AML-193 (cell line): ENCODE measurements at regions not wholly inside any gene's neighbourhood (a gene's known extent, or its start where the extent isn't known, plus 50 kb on each side); places are given as distances from the start of the nearest gene placed in this dataset.

Source experiments
- DNase-seq, 2 experiments: peaks; one replicate each; lab custom pipeline; 2025; lab: John Stamatoyannopoulos, UW

- DNase-seq, result no peak
Observed at GRCh38 chr10:27451054-27451453, 53.0 kb upstream of the RAB18 start.

GRCh38 chr10:27450225-27450624 lies 53.9 kb upstream of the RAB18 start:
- DNase-seq, result peak in 1 of 2 experiments; percentile 13

DNA sequence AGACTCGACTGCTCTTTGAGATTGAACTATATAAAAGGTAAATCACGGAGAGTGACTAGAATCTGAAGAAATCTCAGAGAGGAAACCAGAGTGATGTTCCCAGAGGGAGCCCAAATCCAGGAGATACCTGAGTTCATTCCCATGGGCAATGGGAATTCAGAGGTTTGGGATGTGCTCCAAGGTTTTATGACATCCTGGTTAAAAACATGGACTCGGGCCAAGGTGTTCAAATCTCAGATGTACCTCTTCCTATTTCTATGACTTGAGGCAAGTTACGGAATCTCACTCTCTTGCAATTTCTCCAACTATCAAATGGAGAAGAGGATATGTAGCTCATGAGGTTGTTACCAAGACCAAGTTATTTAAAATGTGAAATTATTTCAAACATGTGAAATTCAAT lies 54.5 kb upstream of the RAB18 start:
- DNase-seq, result no peak

GRCh38 chr10:27448921-27449320 lies 55.2 kb upstream of the RAB18 start:
- peak; percentile 62 to 72 for DNase-seq

DNA sequence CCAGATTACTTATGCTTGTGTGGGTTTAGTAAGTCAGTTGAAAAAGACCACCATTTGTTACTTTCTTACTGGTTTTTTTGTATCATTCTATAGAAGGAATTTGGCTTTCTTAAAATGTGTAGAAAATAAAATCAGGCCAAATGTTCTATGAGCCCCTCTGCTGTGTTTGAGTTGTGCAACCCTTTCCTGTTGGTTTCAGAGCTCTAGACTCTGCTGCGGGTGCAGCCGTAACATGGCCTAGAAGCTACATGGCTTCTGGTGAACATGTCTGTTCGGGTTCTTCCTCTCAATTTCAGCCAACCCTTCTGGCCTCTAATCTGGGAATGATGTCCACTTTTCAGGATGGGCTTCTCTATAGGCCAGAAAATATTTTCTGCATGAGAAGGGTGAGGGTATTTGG lies 56.6 kb upstream of the RAB18 start:
- peak; percentile 55 to 62 for DNase-seq

DNA sequence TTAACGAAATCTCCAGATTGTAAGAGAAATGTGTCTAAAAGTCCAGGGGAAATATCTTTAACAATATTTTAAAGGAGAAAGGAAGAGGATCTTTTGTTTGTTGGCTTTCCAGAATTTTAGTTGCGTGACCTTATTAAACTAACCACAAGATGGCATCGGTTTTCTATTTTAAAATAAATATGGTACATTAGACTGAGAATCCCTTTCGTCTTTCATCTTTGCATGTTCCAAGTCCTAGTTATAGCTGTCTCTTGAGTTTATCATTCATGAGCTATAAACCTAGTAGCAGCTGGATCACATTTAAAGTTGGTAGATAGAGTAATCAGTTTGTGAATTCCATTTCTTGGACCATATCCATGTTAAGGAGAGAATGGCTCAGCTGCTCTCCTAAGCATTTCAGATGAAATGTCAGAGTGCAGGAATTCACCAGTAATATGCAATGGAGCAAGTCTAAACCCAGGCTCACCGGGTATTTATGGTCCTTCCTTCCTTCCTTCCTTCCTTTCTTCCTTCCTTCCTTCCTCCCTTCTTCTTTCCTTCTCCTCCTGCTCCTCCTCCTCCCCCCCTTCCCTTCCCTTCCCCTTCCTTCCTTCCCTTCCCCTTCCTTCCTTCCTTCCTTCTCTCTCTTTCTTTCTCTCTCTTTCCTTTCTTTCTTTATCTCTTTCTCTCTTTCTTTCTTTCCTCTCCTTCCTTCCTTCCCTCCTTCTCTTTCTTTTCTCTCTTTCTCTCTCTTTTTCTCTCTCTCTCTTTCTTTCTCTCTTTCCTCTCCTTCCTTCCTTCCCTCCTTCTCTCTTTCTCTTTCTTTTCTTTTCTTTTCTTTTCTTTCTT lies 57.8 kb upstream of the RAB18 start:
- peak; percentile 68 to 77 for DNase-seq

GRCh38 chr10:27445070-27445469 lies 59.0 kb upstream of the RAB18 start:
- DNase-seq, result no peak

DNA sequence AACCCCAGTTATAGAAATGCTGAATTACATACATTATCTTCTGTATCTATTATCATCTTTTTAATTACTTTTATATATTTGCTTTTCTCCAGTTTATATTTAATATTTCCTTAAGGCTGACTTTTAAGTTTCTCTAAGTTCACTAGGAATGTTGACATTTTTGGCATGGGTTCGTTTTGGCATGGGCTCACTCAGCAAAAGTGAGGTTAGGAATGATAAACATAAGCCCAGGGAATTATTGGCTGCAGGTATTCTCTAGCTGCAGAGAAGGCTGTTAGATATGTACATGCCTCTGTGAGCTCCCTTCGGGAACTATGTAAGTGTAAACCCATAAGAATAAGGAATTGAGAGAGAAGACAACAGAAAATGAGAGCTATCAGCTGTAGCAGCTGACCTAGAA lies 63.6 kb upstream of the RAB18 start:
- DNase-seq, result no peak

DNA sequence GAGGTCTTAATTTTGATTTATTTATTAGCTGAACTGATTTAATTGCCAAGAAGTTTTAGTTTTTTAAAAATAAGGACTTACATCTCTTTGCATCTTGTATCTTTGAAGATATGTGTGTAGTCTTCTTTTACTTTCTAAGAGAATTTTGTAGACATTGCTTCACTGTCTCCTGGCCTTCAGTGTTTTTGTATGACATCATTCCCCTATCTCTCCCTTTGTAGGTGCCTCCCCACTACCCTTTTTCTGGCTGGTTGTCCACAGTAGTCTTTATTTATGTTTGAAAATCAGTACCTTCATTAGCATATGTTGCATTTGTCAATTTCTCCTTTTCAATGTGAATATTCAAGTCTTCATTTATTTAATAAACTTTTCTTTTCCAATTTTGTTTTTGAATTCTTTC lies 64.1 kb upstream of the RAB18 start:
- no peak for DNase-seq

DNA sequence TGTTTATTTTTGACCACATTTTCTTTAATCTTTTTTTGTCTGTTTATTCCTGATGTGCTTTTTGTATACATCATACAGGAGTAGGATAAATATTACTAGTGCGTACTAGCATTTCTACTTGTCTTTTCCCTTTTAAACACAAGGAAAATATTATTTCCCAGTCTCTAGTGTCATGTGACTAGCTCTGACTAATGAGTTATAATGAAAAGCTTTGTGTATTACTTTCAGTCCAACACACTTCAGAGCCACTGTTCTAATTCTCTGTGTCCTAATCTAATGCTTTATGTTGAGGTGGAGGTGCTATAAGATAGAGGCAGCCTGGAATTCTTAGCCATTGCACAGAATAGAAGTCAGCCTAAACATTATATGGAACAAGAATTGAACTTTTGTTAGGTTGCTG lies 65.0 kb upstream of the RAB18 start:
- no peak for DNase-seq

DNA sequence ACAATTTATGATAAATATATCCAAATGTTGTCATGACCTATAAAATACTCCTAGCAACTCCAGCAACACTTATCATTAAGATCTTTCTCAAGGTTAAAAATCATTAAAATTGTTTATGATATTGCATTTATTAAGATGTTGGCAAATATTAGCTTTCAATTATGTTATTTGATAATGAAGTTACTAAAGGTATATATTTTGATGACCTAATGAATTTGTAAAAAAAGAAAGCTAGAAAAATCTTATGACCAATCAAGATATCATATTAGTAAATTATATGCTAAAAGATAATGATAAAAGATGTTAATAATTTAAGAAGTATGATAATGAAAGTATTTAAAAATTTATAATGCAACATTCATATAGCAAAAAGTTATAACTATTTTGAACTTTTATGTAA lies 66.3 kb upstream of the RAB18 start:
- DNase-seq, result no peak

DNA sequence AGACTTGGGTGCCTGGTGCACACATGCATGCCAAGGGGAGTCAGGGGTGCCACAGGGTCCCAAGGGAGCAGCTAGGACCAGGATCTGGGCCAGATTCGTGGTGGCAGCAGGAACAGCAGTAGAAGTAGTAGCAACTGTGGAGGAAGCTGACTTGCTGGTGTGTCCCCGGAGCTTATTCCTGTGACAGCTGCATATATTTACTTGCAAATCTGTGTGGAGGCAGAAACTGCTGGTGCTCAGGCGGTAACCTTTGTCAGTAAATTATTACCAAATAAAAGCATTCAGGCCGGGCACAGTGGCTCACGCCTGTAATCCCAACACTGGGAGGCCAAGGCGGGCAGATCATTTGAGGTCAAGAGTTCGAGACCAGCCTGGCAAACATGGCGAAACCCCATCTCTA lies 67.4 kb upstream of the RAB18 start:
- DNase-seq, result no peak

- DNase-seq, result no peak
Observed at GRCh38 chr10:27433976-27434375, 70.1 kb upstream of the RAB18 start.

DNA sequence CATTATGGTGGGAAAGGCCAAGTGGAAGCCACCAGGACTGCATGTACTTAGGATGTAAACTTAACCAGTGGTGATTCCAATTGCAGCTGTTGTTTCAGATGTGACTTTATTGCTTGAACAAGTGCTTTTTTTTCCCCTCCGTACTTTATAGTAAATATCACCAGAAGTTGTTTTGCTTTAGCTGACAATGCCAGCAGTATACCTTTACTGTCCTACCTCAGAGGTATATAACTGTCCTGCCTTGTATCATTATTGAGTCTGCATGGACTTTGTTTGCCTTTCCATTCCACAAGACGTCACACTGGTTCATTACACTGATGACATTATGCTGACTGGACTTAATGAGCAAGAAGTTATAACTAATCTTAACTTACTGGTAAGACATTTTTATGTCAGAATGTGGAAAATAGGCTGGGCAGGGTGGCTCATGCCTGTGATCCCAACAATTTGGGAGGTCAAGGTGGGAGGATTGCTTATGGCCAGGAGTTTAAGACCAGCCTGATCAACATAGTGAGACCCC lies 77.1 kb upstream of the RAB18 start:
- no peak for DNase-seq

DNA sequence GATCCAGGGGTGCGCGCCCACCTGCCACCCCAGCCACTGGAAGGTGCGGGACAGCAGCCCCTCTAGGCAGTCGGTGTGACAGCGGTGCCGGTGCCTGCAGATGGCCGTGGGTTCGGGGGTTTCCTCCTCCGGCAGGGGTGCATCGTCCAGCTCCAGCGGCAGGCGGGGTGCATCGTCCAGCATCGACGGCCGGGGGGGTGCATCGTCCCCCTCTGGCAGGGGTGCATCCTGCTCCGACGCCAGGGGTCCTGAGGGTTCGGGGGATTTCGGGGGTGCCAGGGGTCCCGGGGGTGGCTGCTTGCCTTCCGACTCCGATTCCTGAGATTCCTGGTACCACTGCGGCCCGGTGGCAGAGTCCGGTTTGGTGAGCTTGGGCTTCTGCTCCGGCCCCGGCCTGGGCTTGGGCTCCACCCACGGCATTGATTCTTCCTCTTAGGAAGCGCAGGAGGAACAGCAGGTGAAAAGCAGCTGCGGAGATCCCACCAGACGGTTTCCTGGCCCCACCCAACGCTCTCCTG lies 90.2 kb upstream of the RAB18 start:
- no peak for DNase-seq

DNA sequence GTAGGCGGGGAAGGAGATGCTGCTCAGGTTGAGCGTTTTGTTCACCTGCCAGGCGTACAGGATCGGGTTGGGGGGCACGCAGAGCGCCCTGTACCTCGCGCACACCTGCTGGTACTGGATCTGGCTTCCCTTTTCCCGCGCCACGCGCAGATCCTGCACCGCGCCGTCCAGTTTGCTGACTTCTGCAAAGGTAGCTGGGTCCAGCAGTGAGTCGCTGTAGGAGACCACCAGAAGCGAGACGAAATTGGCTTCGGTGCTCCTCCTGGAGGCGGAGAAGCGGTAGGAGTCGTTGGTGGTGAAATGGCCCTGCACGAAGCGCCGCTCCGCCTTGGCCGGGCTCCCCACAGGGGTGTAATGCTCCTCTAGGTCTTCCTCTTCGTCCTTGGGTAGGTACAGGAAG lies 90.7 kb upstream of the RAB18 start:
- DNase-seq, result no peak

DNA sequence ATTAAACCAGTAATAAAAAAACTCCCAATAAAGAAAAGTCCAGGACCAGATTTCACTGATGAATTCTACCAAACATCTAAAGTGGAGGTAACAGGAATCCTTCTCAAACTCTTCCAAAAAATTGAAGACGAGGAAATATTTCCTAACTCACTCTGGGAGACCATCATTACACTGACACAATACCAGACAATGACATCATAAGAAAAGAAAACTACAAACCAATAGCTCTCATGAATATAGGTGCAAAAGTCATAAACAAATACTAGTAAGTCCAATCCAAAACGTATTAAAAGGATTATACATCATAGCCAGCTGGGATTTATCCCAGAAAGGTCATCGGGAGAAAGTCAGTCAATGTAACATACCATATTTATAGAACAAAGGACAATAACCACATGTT lies 94.0 kb upstream of the RAB18 start:
- DNase-seq, result no peak

GRCh38 chr10:27407271-27407670 lies 96.8 kb upstream of the RAB18 start:
- no peak for DNase-seq

DNA sequence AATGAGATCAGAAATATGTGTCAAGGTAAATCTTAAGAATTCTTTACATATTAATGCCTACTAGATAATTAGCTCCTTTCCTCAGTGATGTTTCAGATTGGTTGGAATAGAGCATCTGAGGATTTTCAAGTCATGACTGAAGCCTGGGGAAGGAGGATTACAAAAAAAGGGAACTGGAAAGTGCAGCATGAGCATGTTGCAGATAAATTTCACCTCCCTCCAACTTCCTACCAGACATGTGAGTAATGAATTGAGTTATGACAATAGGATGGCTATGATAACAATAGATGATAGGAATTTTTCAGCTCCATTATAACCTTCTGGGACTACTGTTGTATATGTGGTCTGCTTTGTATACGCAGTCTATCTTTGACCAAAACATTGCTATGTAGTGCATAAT lies 104.2 kb upstream of the RAB18 start:
- no peak for DNase-seq

- DNase-seq, result no peak
Observed at GRCh38 chr10:27393961-27394360, 110.1 kb upstream of the RAB18 start.

GRCh38 chr10:27392606-27393005 lies 111.5 kb upstream of the RAB18 start:
- no peak for DNase-seq

GRCh38 chr10:27391916-27392315 lies 112.2 kb upstream of the RAB18 start:
- no peak for DNase-seq

DNA sequence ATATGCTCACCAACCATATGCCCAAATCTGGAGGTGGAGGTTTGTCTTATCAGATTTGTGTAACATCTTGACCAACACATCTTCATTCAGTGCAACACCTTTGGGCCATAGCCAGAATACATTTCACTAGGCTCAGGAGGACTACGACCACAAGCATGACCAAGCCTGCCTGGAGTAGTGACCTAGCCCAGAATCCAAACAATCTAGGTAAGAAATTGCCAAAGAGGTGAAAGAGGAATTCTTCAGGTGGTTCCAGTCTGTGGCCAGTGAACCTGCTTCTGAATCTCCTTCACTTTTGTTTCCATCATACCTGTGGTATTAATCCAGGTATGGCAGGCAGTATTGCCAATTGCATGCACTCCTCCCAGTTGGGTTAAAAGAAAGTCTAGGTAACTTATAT lies 112.8 kb upstream of the RAB18 start:
- no peak for DNase-seq

DNA sequence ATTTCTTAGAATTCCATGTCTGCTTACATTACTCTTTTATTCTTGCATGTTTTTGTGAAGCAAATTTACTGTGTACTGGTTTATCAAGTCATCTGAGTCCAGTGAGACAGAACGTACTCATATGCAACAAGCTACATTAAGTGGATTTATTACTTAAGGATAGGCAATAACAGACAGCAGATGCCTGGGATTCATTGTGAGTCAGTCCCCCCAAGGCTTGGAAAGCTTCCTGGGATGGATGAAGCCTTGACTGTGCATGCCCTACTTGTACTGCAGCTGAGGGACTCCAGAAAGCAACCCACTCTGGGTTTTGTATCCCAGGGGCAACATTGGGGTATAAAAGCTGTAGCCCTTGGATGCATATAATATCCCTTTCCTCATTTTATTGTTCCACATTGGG lies 113.4 kb upstream of the RAB18 start:
- DNase-seq, result no peak
